MM.1S (cell line): ENCODE measurements at regions not wholly inside any gene's neighbourhood (a gene's known extent, or its start where the extent isn't known, plus 50 kb on each side); places are given as distances from the start of the nearest gene placed in this dataset.

Source experiments
- CTCF ChIP-seq: fragments of 300-600 bp; sonication (generic); IDR thresholded peaks from 2 replicates; pipeline ENCODE4 v1.5.1; 2016; ENCODE audit warnings: antibody characterized with exemption, low read length, mixed read lengths
- EZH2 ChIP-seq: fragments of 300-600 bp; sonication (generic); optimal IDR thresholded peaks from 2 replicates; pipeline ENCODE3; 2017; ENCODE audit warnings: low read depth, mild to moderate bottlenecking, antibody characterized with exemption, low read length, mixed read lengths
- EZH2phosphoT487 ChIP-seq: fragments of 300-600 bp; sonication (generic); IDR thresholded peaks from 2 replicates; pipeline ENCODE4 v1.6.1; 2018; ENCODE audit warnings: antibody characterized with exemption, low read length

GRCh38 chr2:223368481-223368880 lies 233.7 kb downstream of the SCG2 start:
- TF ChIP-seq EZH2phosphoT487 (no peak), CTCF (no peak), EZH2 (no peak)
